ENCODE measurements at regions not wholly inside any gene's neighbourhood (a gene's known extent, or its start where the extent isn't known, plus 50 kb on each side); places are given as distances from the start of the nearest gene placed in this dataset.

GRCh38 chr2:193336781-193337180 lies 1142.0 kb upstream of the TMEFF2 start:
- intact Hi-C loops (cut with DNase I) = no loop called here
- Histone ChIP-seq H3K27ac (no peak overlapping the region), H3K27me3 (no peaks in the 10 kb centered on the region), H3K36me3 (no peaks in the 10 kb centered on the region), H3K4me3 (replicated peaks in 1 of 3) (no peak overlapping the region), H3K9me3 (no peaks in the 10 kb centered on the region), H3K4me1 (no peaks in the 10 kb centered on the region)
- no peak for DNase-seq
- no peak for TF ChIP-seq POLR2A (IDR thresholded peaks at IDR 0.05)
- TF ChIP-seq CTCF (IDR thresholded peaks at IDR 0.05) = no peak
- WGBS, 2 donors = 90 to 91% methylated on average over 1 of the region's 1 CpG

- Histone ChIP-seq H3K36me3 (no peaks in the 10 kb centered on the region), H3K4me3 (replicated peaks in 1 of 3) (no peak overlapping the region), H3K4me1 (no peaks in the 10 kb centered on the region), H3K9me3 (no peaks in the 10 kb centered on the region), H3K27ac (no peak overlapping the region), H3K27me3 (no peaks in the 10 kb centered on the region)
- TF ChIP-seq CTCF (IDR thresholded peaks at IDR 0.05) = no peak
- no peak for TF ChIP-seq POLR2A (IDR thresholded peaks at IDR 0.05)
- no peak for DNase-seq
- 89 to 94% methylated on average over 1 of the region's 1 CpG for WGBS, 2 donors
- intact Hi-C loops (cut with DNase I) = no loop called here
Measured at GRCh38 chr2:193334401-193334800, 1139.7 kb upstream of the TMEFF2 start.

- intact Hi-C loops (cut with DNase I) = no loop called here
- 92 to 95% methylated on average over 3 of the region's 3 CpGs for WGBS, 2 donors
- TF ChIP-seq POLR2A (IDR thresholded peaks at IDR 0.05) (no peak), CTCF (IDR thresholded peaks at IDR 0.05) (no peak)
- no peak for DNase-seq
- no peaks in the 10 kb centered on the region for H3K9me3 ChIP-seq
- H3K4me1 ChIP-seq = no peaks in the 10 kb centered on the region
- no peak overlapping the region for H3K27ac ChIP-seq
- no peaks in the 10 kb centered on the region for H3K36me3 ChIP-seq
- no peaks in the 10 kb centered on the region for H3K27me3 ChIP-seq
- no peak overlapping the region for H3K4me3 ChIP-seq (replicated peaks in 1 of 3)
Measured at GRCh38 chr2:193333539-193333938, 1138.8 kb upstream of the TMEFF2 start.

GRCh38 chr2:193332941-193333340 lies 1138.2 kb upstream of the TMEFF2 start:
- Histone ChIP-seq H3K4me1 (no peaks in the 10 kb centered on the region), H3K27ac (no peak overlapping the region), H3K9me3 (no peaks in the 10 kb centered on the region), H3K36me3 (no peaks in the 10 kb centered on the region), H3K27me3 (no peaks in the 10 kb centered on the region), H3K4me3 (replicated peaks in 1 of 3) (no peak overlapping the region)
- TF ChIP-seq CTCF (IDR thresholded peaks at IDR 0.05) (no peak), POLR2A (IDR thresholded peaks at IDR 0.05) (no peak)
- 73 to 75% methylated on average over 1 of the region's 1 CpG for WGBS, 2 donors
- intact Hi-C loops (cut with DNase I) = no loop called here
- no peak for DNase-seq

- Histone ChIP-seq H3K27ac (no peak overlapping the region), H3K36me3 (no peaks in the 10 kb centered on the region), H3K4me1 (no peaks in the 10 kb centered on the region), H3K27me3 (no peaks in the 10 kb centered on the region), H3K9me3 (no peaks in the 10 kb centered on the region), H3K4me3 (replicated peaks in 1 of 3) (no peak overlapping the region)
- no peak for DNase-seq
- no peak for TF ChIP-seq CTCF (IDR thresholded peaks at IDR 0.05)
- TF ChIP-seq POLR2A (IDR thresholded peaks at IDR 0.05) = no peak
- intact Hi-C loops (cut with DNase I) = no loop called here
- 57 to 59% methylated on average over 4 of the region's 4 CpGs for WGBS, 2 donors
Measured at GRCh38 chr2:193331676-193332075, 1136.9 kb upstream of the TMEFF2 start.
